CD14-positive monocyte (primary cell): ENCODE measurements at regions not wholly inside any gene's neighbourhood (a gene's known extent, or its start where the extent isn't known, plus 50 kb on each side); places are given as distances from the start of the nearest gene placed in this dataset.

Source experiments
- DNase-seq, 3 donors: peaks; one replicate each; pipeline ENCODE4 v3.0.0-alpha.2; 2011 to 2022
- H2AFZ ChIP-seq: 2 replicates; pipeline ENCODE4 v1.6.0; 2012; ENCODE audit warnings: mild to moderate bottlenecking, low read depth, low read length, inconsistent platforms; ENCODE audit not compliant: insufficient read depth, poor library complexity, severe bottlenecking
- H3K27ac ChIP-seq, 2 donors: 1 replicate in 1 of 2; 2 replicates in 1 of 2; pipeline ENCODE4 v1.5.1; 2012 to 2013; ENCODE audit warnings: low read length in 2 of 2, control low read depth in 1 of 2, inconsistent platforms in 1 of 2, low read depth in 1 of 2, mild to moderate bottlenecking in 1 of 2
- H3K27me3 ChIP-seq, 2 donors: one replicate each; pipeline versions ENCODE4 v1.6.0 to v1.6.1; 2011 to 2013; ENCODE audit warnings: low read length in 2 of 2; ENCODE audit not compliant: control insufficient read depth in 2 of 2, insufficient read depth in 2 of 2
- H3K36me3 ChIP-seq, 2 donors: replicated peaks in 1 of 2; 1 replicate in 1 of 2; 2 replicates in 1 of 2; pipeline versions ENCODE4 v1.5.1 to v1.6.1; 2012 to 2013; ENCODE audit warnings: low read length in 2 of 2, control low read depth in 1 of 2, inconsistent platforms in 1 of 2, mild to moderate bottlenecking in 1 of 2; ENCODE audit not compliant: insufficient read depth in 2 of 2, control insufficient read depth in 1 of 2
- H3K4me1 ChIP-seq, 2 donors: 1 replicate in 1 of 2; 2 replicates in 1 of 2; pipeline versions ENCODE4 v1.5.1 to v1.6.1; 2012 to 2013; ENCODE audit warnings: low read length in 2 of 2, control low read depth in 1 of 2, inconsistent platforms in 1 of 2, mild to moderate bottlenecking in 1 of 2, moderate library complexity in 1 of 2; ENCODE audit not compliant: insufficient read depth in 2 of 2, control insufficient read depth in 1 of 2
- H3K4me2 ChIP-seq: replicated peaks from 2 replicates; pipeline ENCODE3; 2012; ENCODE audit warnings: low read length, moderate library complexity, mild to moderate bottlenecking; ENCODE audit not compliant: poor library complexity, severe bottlenecking; ENCODE audit errors: extremely low read depth
- H3K4me3 ChIP-seq, 3 experiments: fragments of 200-600 bp in 1 of 3; sonication (generic) in 1 of 3; replicated peaks in 1 of 3; 1 replicate in 2 of 3; 2 replicates in 1 of 3; pipeline ENCODE4 v1.5.1; 2011 to 2013; ENCODE audit warnings: low read length in 3 of 3, mild to moderate bottlenecking in 3 of 3, control low read depth in 2 of 3, low read depth in 2 of 3, inconsistent platforms in 1 of 3, moderate library complexity in 1 of 3
- H3K79me2 ChIP-seq: 2 replicates; pipeline ENCODE4 v1.6.0; 2012; ENCODE audit warnings: mild to moderate bottlenecking, control low read depth, inconsistent platforms, low read length, moderate library complexity; ENCODE audit not compliant: insufficient read depth
- H3K9ac ChIP-seq: 2 replicates; pipeline ENCODE4 v1.6.0; 2017; ENCODE audit warnings: low read length, mild to moderate bottlenecking; ENCODE audit not compliant: insufficient read depth, poor library complexity, severe bottlenecking
- H3K9me3 ChIP-seq, 2 donors: replicated peaks in 1 of 2; 1 replicate in 1 of 2; 2 replicates in 1 of 2; pipeline versions ENCODE4 v1.5.1 to v1.6.1; 2012 to 2013; ENCODE audit warnings: low read length in 2 of 2, control low read depth in 1 of 2; ENCODE audit not compliant: control insufficient read depth in 1 of 2, insufficient read depth in 1 of 2
- H4K20me1 ChIP-seq: 2 replicates; pipeline ENCODE4 v1.6.0; 2012; ENCODE audit warnings: mild to moderate bottlenecking, low read length, control low read depth, moderate library complexity; ENCODE audit not compliant: insufficient read depth
- H3K27ac Mint-ChIP-seq, 7 donors: one replicate each; pipeline ENCODE4 v1.8.0; 2020; ENCODE audit warnings: mild to moderate bottlenecking in 7 of 7, mixed read lengths in 7 of 7, moderate library complexity in 6 of 7, inconsistent platforms in 2 of 7
- H3K27me3 Mint-ChIP-seq, 3 donors: one replicate each; pipeline ENCODE4 v1.8.0; 2021 to 2022; ENCODE audit warnings: low read depth in 3 of 3, mild to moderate bottlenecking in 3 of 3, mixed read lengths in 3 of 3, moderate library complexity in 3 of 3, inconsistent platforms in 1 of 3
- H3K36me3 Mint-ChIP-seq, 2 donors: one replicate each; pipeline ENCODE4 v1.8.0; 2020; ENCODE audit warnings: mixed read lengths in 2 of 2, inconsistent platforms in 1 of 2, mild to moderate bottlenecking in 1 of 2
- H3K4me1 Mint-ChIP-seq: one replicate; pipeline ENCODE4 v1.8.0; 2020; ENCODE audit warnings: mild to moderate bottlenecking, mixed read lengths
- H3K4me3 Mint-ChIP-seq, 2 donors: one replicate each; pipeline ENCODE4 v1.8.0; 2020; ENCODE audit warnings: mild to moderate bottlenecking in 2 of 2, mixed read lengths in 2 of 2, moderate library complexity in 1 of 2
- H3K9me3 Mint-ChIP-seq, 7 donors: one replicate each; pipeline ENCODE4 v1.8.0; 2020 to 2022; ENCODE audit warnings: mixed read lengths in 7 of 7, mild to moderate bottlenecking in 6 of 7, moderate library complexity in 6 of 7, inconsistent platforms in 2 of 7
- CTCF ChIP-seq: fragments of 200-600 bp; IDR thresholded peaks from one replicate; pipeline ENCODE4 v1.8.0; 2022; ENCODE audit warnings: antibody characterized with exemption, mild to moderate bottlenecking
- whole genome bisulfite sequencing: methylation state at CpG from one replicate; pipeline ENCODE4 v1.1.5; 2013; ENCODE audit warnings: missing lambda C conversion rate; ENCODE audit not compliant: insufficient coverage; 5-methylcytosine and 5-hydroxymethylcytosine counted together
- intact Hi-C, 2 donors: fragments of 100-400 bp; cut with micrococcal nuclease; formaldehyde crosslinking; loops; one replicate each; pipeline versions ENCODE4 v1.15.0 to v1.15.1; 2023

- no peak overlapping the region for H3K4me3 Mint-ChIP-seq
- H3K36me3 Mint-ChIP-seq = no peaks in the 10 kb centered on the region
Observed at GRCh38 chr6:141437685-141438084, 695.0 kb upstream of the GJE1 start.

GRCh38 chr6:141437011-141437410 is 695.7 kb upstream of the GJE1 start:
- Histone ChIP-seq H3K36me3 (no peaks in the 10 kb centered on the region), H3K79me2 (no peaks in the 10 kb centered on the region), H3K27me3 (no peaks in the 10 kb centered on the region), H3K9me3 (peaks cover 3 to 5% of the 10 kb centered on the region in 2 donors), H3K27ac (no peak overlapping the region), H3K4me2 (no peak overlapping the region), H3K4me1 (no peaks in the 10 kb centered on the region), H3K9ac (no peak overlapping the region), H3K4me3 (no peak overlapping the region), H2AFZ (no peak overlapping the region), H4K20me1 (no peaks in the 10 kb centered on the region)
- H3K27me3 Mint-ChIP-seq = no peaks in the 10 kb centered on the region
- no peak for DNase-seq
- no peak overlapping the region for H3K27ac Mint-ChIP-seq
- H3K4me3 Mint-ChIP-seq = no peak overlapping the region
- peaks cover 2 to 5% (median 2%) of the 10 kb centered on the region in 7 donors for H3K9me3 Mint-ChIP-seq
- H3K36me3 Mint-ChIP-seq = no peaks in the 10 kb centered on the region
- 100% methylated on average over 3 of the region's 3 CpGs for WGBS
- H3K4me1 Mint-ChIP-seq = no peaks in the 10 kb centered on the region
- intact Hi-C loops = no loop called here
- no peak for TF ChIP-seq CTCF

More at GRCh38 chr6:141437685-141438084, 695.0 kb upstream of the GJE1 start:
- H3K27me3 Mint-ChIP-seq = no peaks in the 10 kb centered on the region
- no peaks in the 10 kb centered on the region for H3K4me1 Mint-ChIP-seq
- no peak overlapping the region for H3K27ac Mint-ChIP-seq
- peaks cover 2 to 5% (median 2%) of the 10 kb centered on the region in 7 donors for H3K9me3 Mint-ChIP-seq
- no peaks in the 10 kb centered on the region for H3K79me2 ChIP-seq
- DNase-seq = no peak
- no peak overlapping the region for H2AFZ ChIP-seq
- H3K9ac ChIP-seq = no peak overlapping the region
- intact Hi-C loops = no loop called here
- no peak overlapping the region for H3K4me3 ChIP-seq
- H3K36me3 ChIP-seq = no peaks in the 10 kb centered on the region
- H3K27me3 ChIP-seq = no peaks in the 10 kb centered on the region
- peaks cover 3 to 5% of the 10 kb centered on the region in 2 donors for H3K9me3 ChIP-seq
- no peaks in the 10 kb centered on the region for H4K20me1 ChIP-seq
- no peak overlapping the region for H3K27ac ChIP-seq
- H3K4me2 ChIP-seq = no peak overlapping the region
- TF ChIP-seq CTCF = no peak
- H3K4me1 ChIP-seq = no peaks in the 10 kb centered on the region
